ENCODE measurements at regions not wholly inside any gene's neighbourhood (a gene's known extent, or its start where the extent isn't known, plus 50 kb on each side); places are given as distances from the start of the nearest gene placed in this dataset.

- Histone ChIP-seq H3K4me2 (ENCODE audit: insufficient read depth, low read length) (no peak overlapping the region), H3K36me3 (ENCODE audit: insufficient read depth, low read length) (no peaks in the 10 kb centered on the region), H3K27me3 (ENCODE audit: insufficient read depth, low read length) (peaks cover 3% of the 10 kb centered on the region), H3K9me3 (ENCODE audit: low read depth, low read length) (peaks cover 10% of the 10 kb centered on the region), H4K20me1 (ENCODE audit: insufficient read depth, low read length) (no peaks in the 10 kb centered on the region), H3K4me1 (ENCODE audit: insufficient read depth, low read length) (no peaks in the 10 kb centered on the region), H2AFZ (ENCODE audit: low read length) (no peak overlapping the region), H3K4me3 (ENCODE audit: insufficient read depth, low read length) (no peak overlapping the region), H3K27ac (ENCODE audit: low read depth, low read length) (no peak overlapping the region), H3K79me2 (ENCODE audit: insufficient read depth, low read length) (no peaks in the 10 kb centered on the region)
- TF ChIP-seq CTCF (IDR thresholded peaks at IDR 0.05; ENCODE audit: extremely low read depth, low read depth, low read length) = no peak
- DNase-seq (ENCODE audit: insufficient read length, low spot score, missing footprints) = no peak
These were observed 206.1 kb downstream of the TTC32 start for GRCh38 chr2:19695706-19696105.

- no peak overlapping the region for H3K4me3 ChIP-seq (ENCODE audit: insufficient read depth, low read length)
These were observed 209.9 kb downstream of the TTC32 start for GRCh38 chr2:19691892-19692291.

GRCh38 chr2:19690429-19690828 lies 211.4 kb downstream of the TTC32 start:
- Histone ChIP-seq H3K36me3 (ENCODE audit: insufficient read depth, low read length) (no peaks in the 10 kb centered on the region), H3K79me2 (ENCODE audit: insufficient read depth, low read length) (no peaks in the 10 kb centered on the region), H2AFZ (ENCODE audit: low read length) (no peak overlapping the region), H4K20me1 (ENCODE audit: insufficient read depth, low read length) (no peaks in the 10 kb centered on the region), H3K27me3 (ENCODE audit: insufficient read depth, low read length) (peaks cover 3% of the 10 kb centered on the region), H3K4me2 (ENCODE audit: insufficient read depth, low read length) (no peak overlapping the region), H3K9me3 (ENCODE audit: low read depth, low read length) (no peaks in the 10 kb centered on the region), H3K4me3 (ENCODE audit: insufficient read depth, low read length) (no peak overlapping the region), H3K4me1 (ENCODE audit: insufficient read depth, low read length) (no peaks in the 10 kb centered on the region), H3K27ac (ENCODE audit: low read depth, low read length) (no peak overlapping the region)
- no peak for TF ChIP-seq CTCF (IDR thresholded peaks at IDR 0.05; ENCODE audit: extremely low read depth, low read depth, low read length)
- no peak for DNase-seq (ENCODE audit: insufficient read length, low spot score, missing footprints)

More at GRCh38 chr2:19691892-19692291, 209.9 kb downstream of the TTC32 start:
- no peak for TF ChIP-seq CTCF (IDR thresholded peaks at IDR 0.05; ENCODE audit: extremely low read depth, low read depth, low read length)
- no peaks in the 10 kb centered on the region for H3K4me1 ChIP-seq (ENCODE audit: insufficient read depth, low read length)
- H3K79me2 ChIP-seq (ENCODE audit: insufficient read depth, low read length) = no peaks in the 10 kb centered on the region
- no peak overlapping the region for H3K27ac ChIP-seq (ENCODE audit: low read depth, low read length)
- H3K9me3 ChIP-seq (ENCODE audit: low read depth, low read length) = no peaks in the 10 kb centered on the region
- H3K27me3 ChIP-seq (ENCODE audit: insufficient read depth, low read length) = peaks cover 3% of the 10 kb centered on the region
- H3K4me2 ChIP-seq (ENCODE audit: insufficient read depth, low read length) = no peak overlapping the region
- no peak overlapping the region for H2AFZ ChIP-seq (ENCODE audit: low read length)
- H3K36me3 ChIP-seq (ENCODE audit: insufficient read depth, low read length) = no peaks in the 10 kb centered on the region
- DNase-seq (ENCODE audit: insufficient read length, low spot score, missing footprints) = no peak
- H4K20me1 ChIP-seq (ENCODE audit: insufficient read depth, low read length) = no peaks in the 10 kb centered on the region

GRCh38 chr2:19689646-19690168 lies 212.1 kb downstream of the TTC32 start:
- no peak for TF ChIP-seq CTCF (IDR thresholded peaks at IDR 0.05; ENCODE audit: extremely low read depth, low read depth, low read length)

More at GRCh38 chr2:19689646-19690168, 212.1 kb downstream of the TTC32 start:
- peaks cover 3% of the 10 kb centered on the region for H3K27me3 ChIP-seq (ENCODE audit: insufficient read depth, low read length)
- no peaks in the 10 kb centered on the region for H4K20me1 ChIP-seq (ENCODE audit: insufficient read depth, low read length)
- H3K9me3 ChIP-seq (ENCODE audit: low read depth, low read length) = no peaks in the 10 kb centered on the region
- H3K4me1 ChIP-seq (ENCODE audit: insufficient read depth, low read length) = no peaks in the 10 kb centered on the region
- H3K4me2 ChIP-seq (ENCODE audit: insufficient read depth, low read length) = no peak overlapping the region
- H3K4me3 ChIP-seq (ENCODE audit: insufficient read depth, low read length) = no peak overlapping the region
- H2AFZ ChIP-seq (ENCODE audit: low read length) = no peak overlapping the region
- no peaks in the 10 kb centered on the region for H3K36me3 ChIP-seq (ENCODE audit: insufficient read depth, low read length)
- no peak for DNase-seq (ENCODE audit: insufficient read length, low spot score, missing footprints)
- H3K79me2 ChIP-seq (ENCODE audit: insufficient read depth, low read length) = no peaks in the 10 kb centered on the region
- H3K27ac ChIP-seq (ENCODE audit: low read depth, low read length) = no peak overlapping the region
